ENCODE measurements at regions not wholly inside any gene's neighbourhood (a gene's known extent, or its start where the extent isn't known, plus 50 kb on each side); places are given as distances from the start of the nearest gene placed in this dataset.

DNA sequence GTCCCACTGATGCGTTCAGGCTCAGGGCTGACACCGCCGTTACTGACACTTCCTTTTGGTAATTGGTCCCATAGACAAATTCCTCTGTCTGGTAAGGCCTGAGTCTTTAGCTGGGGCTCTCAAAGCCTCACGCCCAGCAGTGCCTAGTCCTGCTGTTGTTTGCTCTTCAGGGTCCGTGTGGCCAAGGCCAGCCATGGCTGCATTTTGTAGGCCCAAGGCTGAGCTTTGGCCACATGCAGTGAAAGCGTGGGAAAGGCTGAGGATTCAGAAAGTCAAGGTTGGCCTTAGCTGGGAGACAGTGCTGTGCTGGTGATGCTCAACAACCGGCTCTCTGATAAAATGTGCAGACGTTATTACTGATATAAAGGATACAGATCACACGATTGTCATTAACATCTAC, 63.5 kb upstream of the C1orf174 start:
- TF ChIP-seq NFE2L2 (IDR thresholded peaks at IDR 0.05; ENCODE audit: low read depth, low read length) (no peak), MAZ (IDR thresholded peaks at IDR 0.05; ENCODE audit: borderline replicate concordance, low read depth, low read length) (no peak), BHLHE40 (IDR thresholded peaks at IDR 0.05; ENCODE audit: low read depth, low read length) (no peak), RCOR1 (IDR thresholded peaks at IDR 0.05; ENCODE audit: insufficient replicate concordance, low read length) (no peak), RFX5 (IDR thresholded peaks at IDR 0.05; ENCODE audit: low read depth, low read length) (no peak), POLR2A (IDR thresholded peaks at IDR 0.05; ENCODE audit: low read depth, low read length) (no peak), MAFK (IDR thresholded peaks at IDR 0.05; ENCODE audit: low read depth, low read length) (no peak), FOS (IDR thresholded peaks at IDR 0.05; ENCODE audit: low read depth, low read length) (no peak), RAD21 (IDR thresholded peaks at IDR 0.05; ENCODE audit: low read length) (no peak), CEBPB (IDR thresholded peaks at IDR 0.05; ENCODE audit: low read depth, low read length) (no peak), SMC3 (IDR thresholded peaks at IDR 0.05; ENCODE audit: low read depth, low read length) (no peak)
- TF ChIP-seq, protein P1, sequence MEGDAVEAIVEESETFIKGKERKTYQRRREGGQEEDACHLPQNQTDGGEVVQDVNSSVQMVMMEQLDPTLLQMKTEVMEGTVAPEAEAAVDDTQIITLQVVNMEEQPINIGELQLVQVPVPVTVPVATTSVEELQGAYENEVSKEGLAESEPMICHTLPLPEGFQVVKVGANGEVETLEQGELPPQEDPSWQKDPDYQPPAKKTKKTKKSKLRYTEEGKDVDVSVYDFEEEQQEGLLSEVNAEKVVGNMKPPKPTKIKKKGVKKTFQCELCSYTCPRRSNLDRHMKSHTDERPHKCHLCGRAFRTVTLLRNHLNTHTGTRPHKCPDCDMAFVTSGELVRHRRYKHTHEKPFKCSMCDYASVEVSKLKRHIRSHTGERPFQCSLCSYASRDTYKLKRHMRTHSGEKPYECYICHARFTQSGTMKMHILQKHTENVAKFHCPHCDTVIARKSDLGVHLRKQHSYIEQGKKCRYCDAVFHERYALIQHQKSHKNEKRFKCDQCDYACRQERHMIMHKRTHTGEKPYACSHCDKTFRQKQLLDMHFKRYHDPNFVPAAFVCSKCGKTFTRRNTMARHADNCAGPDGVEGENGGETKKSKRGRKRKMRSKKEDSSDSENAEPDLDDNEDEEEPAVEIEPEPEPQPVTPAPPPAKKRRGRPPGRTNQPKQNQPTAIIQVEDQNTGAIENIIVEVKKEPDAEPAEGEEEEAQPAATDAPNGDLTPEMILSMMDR (conservative IDR thresholded peaks at IDR 0.05; ENCODE audit: low read depth, low read length), result no peak
- TF ChIP-seq, protein P2, sequence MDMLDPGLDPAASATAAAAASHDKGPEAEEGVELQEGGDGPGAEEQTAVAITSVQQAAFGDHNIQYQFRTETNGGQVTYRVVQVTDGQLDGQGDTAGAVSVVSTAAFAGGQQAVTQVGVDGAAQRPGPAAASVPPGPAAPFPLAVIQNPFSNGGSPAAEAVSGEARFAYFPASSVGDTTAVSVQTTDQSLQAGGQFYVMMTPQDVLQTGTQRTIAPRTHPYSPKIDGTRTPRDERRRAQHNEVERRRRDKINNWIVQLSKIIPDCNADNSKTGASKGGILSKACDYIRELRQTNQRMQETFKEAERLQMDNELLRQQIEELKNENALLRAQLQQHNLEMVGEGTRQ (IDR thresholded peaks at IDR 0.05; ENCODE audit: low read depth, low read length), result no peak
- POLR2A ChIA-PET (ENCODE audit: unreplicated experiment), result no interaction called here
- dilution Hi-C loops (cut with HindIII; ENCODE audit: low sequenced_read_pairs, unreplicated experiment) (no loop called here), intact Hi-C loops (cut with micrococcal nuclease) (no loop called here), in situ Hi-C loops (cut with MboI; ENCODE audit: low sequenced_read_pairs) (no loop called here)
- no peak for DNase-seq
- Histone ChIP-seq H4K5ac (ENCODE audit: low read depth, low read length) (no peak overlapping the region), H3K56ac (ENCODE audit: extremely low read depth, insufficient read depth, low read length) (no peak overlapping the region), H3K4ac (ENCODE audit: low read depth, low read length) (no peak overlapping the region), H2BK20ac (ENCODE audit: low read depth, low read length) (no peak overlapping the region), H2BK15ac (ENCODE audit: low read depth, low read length) (no peak overlapping the region), H4K8ac (ENCODE audit: low read depth in 2 of 2, low read length in 2 of 2) (no peak overlapping the region), H3K36me3 (ENCODE audit: control insufficient read depth, insufficient read depth, low read length) (no peaks in the 10 kb centered on the region), H3K9ac (ENCODE audit: low read depth, low read length) (no peak overlapping the region), H4K20me1 (ENCODE audit: insufficient read depth, low read length) (no peaks in the 10 kb centered on the region), H3K4me1 (ENCODE audit: control insufficient read depth, insufficient read depth, low read length) (no peaks in the 10 kb centered on the region), H3K27ac (ENCODE audit: insufficient read depth, low read length) (no peak overlapping the region), H3K27me3 (ENCODE audit: control insufficient read depth, insufficient read depth, low read length) (no peaks in the 10 kb centered on the region), H3K4me2 (ENCODE audit: low read depth, low read length) (no peak overlapping the region), H4K91ac (ENCODE audit: insufficient read depth, low read depth, low read length) (no peak overlapping the region), H3K14ac (replicated peaks; ENCODE audit: low read depth, low read length) (no peak overlapping the region), H2AK5ac (ENCODE audit: low read depth, low read length) (no peak overlapping the region), H3K23ac (ENCODE audit: low read depth, low read length) (no peak overlapping the region), H3K79me1 (ENCODE audit: low read depth in 1 of 2, low read length in 2 of 2) (no peaks in the 10 kb centered on the region), H3K18ac (ENCODE audit: low read depth, low read length) (no peak overlapping the region), H2BK120ac (ENCODE audit: low read depth, low read length) (no peak overlapping the region), H2AK9ac (replicated peaks; ENCODE audit: low read depth, low read length, poor library complexity) (no peak overlapping the region), H3K9me3 (ENCODE audit: control insufficient read depth, insufficient read depth, low read length) (peaks cover 39% of the 10 kb centered on the region), H3K9me1 (ENCODE audit: insufficient read depth, low read length) (no peaks in the 10 kb centered on the region), H2AFZ (replicated peaks; ENCODE audit: low read length, poor library complexity) (no peak overlapping the region), H2BK5ac (ENCODE audit: low read depth, low read length, poor library complexity, severe bottlenecking) (no peak overlapping the region), H3K4me3 (ENCODE audit: insufficient read depth, low read depth, low read length) (no peak overlapping the region)
- CTCF ChIA-PET, result no interaction called here
- 0% methylated on average over 1 of the region's 9 CpGs; no CpG with 5 or more reads in 1 of the 2 experiments for WGBS, 2 experiments (ENCODE audit: extremely low coverage in 2 of 2, insufficient read length in 1 of 2)
- no TSS peak for BruUV-seq (replicated peaks)
- no peak for ATAC-seq (ENCODE audit: low read depth)
